Tibial nerve (tissue), 4 donors: ENCODE measurements at regions not wholly inside any gene's neighbourhood (a gene's known extent, or its start where the extent isn't known, plus 50 kb on each side); places are given as distances from the start of the nearest gene placed in this dataset.

Source experiments
- DNase-seq, 2 donors: peaks; one replicate each; pipeline ENCODE4 v3.0.0-alpha.2; 2019; ENCODE audit warnings: low spot score in 2 of 2
- H3K27ac ChIP-seq, 4 donors: fragments of 200-600 bp; sonication (generic) in 3 of 4; one replicate each; pipeline ENCODE4 v1.5.1; 2017 to 2019; ENCODE audit warnings: mild to moderate bottlenecking in 1 of 4
- H3K27me3 ChIP-seq, 2 donors: fragments of 200-600 bp; sonication (generic) in 1 of 2; one replicate each; pipeline versions ENCODE4 v1.5.1 to v1.6.0; 2017 to 2019
- H3K36me3 ChIP-seq, 3 donors: fragments of 200-600 bp; sonication (generic); one replicate each; pipeline ENCODE4 v1.5.1; 2018 to 2019
- H3K4me1 ChIP-seq, 4 donors: fragments of 200-600 bp; sonication (generic) in 3 of 4; one replicate each; pipeline ENCODE4 v1.5.1; 2017 to 2019
- H3K4me3 ChIP-seq, 4 donors: fragments of 200-600 bp; sonication (generic) in 3 of 4; one replicate each; pipeline ENCODE4 v1.5.1; 2017 to 2019; ENCODE audit warnings: mild to moderate bottlenecking in 1 of 4, moderate library complexity in 1 of 4
- H3K9me3 ChIP-seq, 4 donors: fragments of 200-600 bp; sonication (generic) in 3 of 4; one replicate each; pipeline ENCODE4 v1.5.1; 2017 to 2019
- CTCF ChIP-seq, 5 experiments: fragments of 200-600 bp in 3 of 5; fragments of 450-650 bp in 2 of 5; sonication (generic) in 3 of 5; IDR thresholded peaks; one replicate each; pipeline ENCODE4 v1.5.1; 2016 to 2019; ENCODE audit warnings: antibody characterized with exemption in 5 of 5, mild to moderate bottlenecking in 3 of 5, moderate library complexity in 2 of 5
- EP300 ChIP-seq, 2 donors: sonication (generic); formaldehyde crosslinking; IDR thresholded peaks; one replicate each; pipeline ENCODE4 v1.6.1; 2017; ENCODE audit warnings: antibody characterized with exemption in 2 of 2, mild to moderate bottlenecking in 1 of 2
- POLR2A ChIP-seq, 2 donors: fragments of 450-650 bp; IDR thresholded peaks; one replicate each; pipeline ENCODE4 v1.6.1; 2017; ENCODE audit warnings: antibody characterized with exemption in 2 of 2, mild to moderate bottlenecking in 2 of 2, moderate library complexity in 2 of 2
- WGBS, 2 donors: methylation state at CpG; one replicate each; pipeline ENCODE4 v1.1.5; 2018; 5-methylcytosine and 5-hydroxymethylcytosine counted together

- H3K4me1 ChIP-seq, result no peaks in the 10 kb centered on the region
- H3K36me3 ChIP-seq, result no peaks in the 10 kb centered on the region
- H3K4me3 ChIP-seq, result no peak overlapping the region
- H3K9me3 ChIP-seq, result peaks cover 0 to 16% (median 0%) of the 10 kb centered on the region in 4 donors
- H3K27me3 ChIP-seq, result no peaks in the 10 kb centered on the region
- TF ChIP-seq POLR2A (IDR thresholded peaks at IDR 0.05) (no peak), EP300 (IDR thresholded peaks at IDR 0.05) (no peak), CTCF (IDR thresholded peaks at IDR 0.05) (no peak)
- WGBS, 2 donors, result 90 to 97% methylated on average over 2 of the region's 2 CpGs
- DNase-seq, result no peak
- no peak overlapping the region for H3K27ac ChIP-seq
These were observed 581.4 kb upstream of the GJE1 start for GRCh38 chr6:141551318-141551717.

- Histone ChIP-seq H3K4me1 (no peaks in the 10 kb centered on the region), H3K9me3 (peaks cover 0 to 16% (median 0%) of the 10 kb centered on the region in 4 donors), H3K27ac (no peak overlapping the region), H3K36me3 (no peaks in the 10 kb centered on the region), H3K4me3 (no peak overlapping the region), H3K27me3 (no peaks in the 10 kb centered on the region)
- DNase-seq, result no peak
- 98 to 100% methylated on average over 1 of the region's 1 CpG for WGBS, 2 donors
- no peak for TF ChIP-seq CTCF (IDR thresholded peaks at IDR 0.05)
- no peak for TF ChIP-seq POLR2A (IDR thresholded peaks at IDR 0.05)
- TF ChIP-seq EP300 (IDR thresholded peaks at IDR 0.05), result no peak
These were observed 582.3 kb upstream of the GJE1 start for GRCh38 chr6:141550471-141550870.

GRCh38 chr6:141548966-141549365 is 583.8 kb upstream of the GJE1 start:
- Histone ChIP-seq H3K9me3 (peaks cover 0 to 16% (median 0%) of the 10 kb centered on the region in 4 donors), H3K4me3 (no peak overlapping the region), H3K27me3 (no peaks in the 10 kb centered on the region), H3K36me3 (no peaks in the 10 kb centered on the region), H3K27ac (no peak overlapping the region), H3K4me1 (no peaks in the 10 kb centered on the region)
- TF ChIP-seq EP300 (IDR thresholded peaks at IDR 0.05) (no peak), POLR2A (IDR thresholded peaks at IDR 0.05) (no peak), CTCF (IDR thresholded peaks at IDR 0.05) (no peak)
- DNase-seq, result no peak
- 93 to 98% methylated on average over 2 of the region's 2 CpGs for WGBS, 2 donors

GRCh38 chr6:141541581-141542324 is 591.0 kb upstream of the GJE1 start:
- Histone ChIP-seq H3K27ac (no peak overlapping the region), H3K4me1 (no peaks in the 10 kb centered on the region), H3K4me3 (no peak overlapping the region), H3K27me3 (no peaks in the 10 kb centered on the region), H3K36me3 (no peaks in the 10 kb centered on the region), H3K9me3 (no peaks in the 10 kb centered on the region)
- TF ChIP-seq EP300 (IDR thresholded peaks at IDR 0.05) (no peak), POLR2A (IDR thresholded peaks at IDR 0.05) (no peak), CTCF (IDR thresholded peaks at IDR 0.05) (no peak)
- no peak for DNase-seq
- 39 to 49% methylated on average over 1 of the region's 1 CpG for WGBS, 2 donors

- H3K4me3 ChIP-seq, result no peak overlapping the region
- no peak for DNase-seq
- no peaks in the 10 kb centered on the region for H3K4me1 ChIP-seq
- no peak overlapping the region for H3K27ac ChIP-seq
- no peak for TF ChIP-seq EP300 (IDR thresholded peaks at IDR 0.05)
- TF ChIP-seq POLR2A (IDR thresholded peaks at IDR 0.05), result no peak
- no peak for TF ChIP-seq CTCF (IDR thresholded peaks at IDR 0.05)
- H3K36me3 ChIP-seq, result no peaks in the 10 kb centered on the region
- 91 to 94% methylated on average over 4 of the region's 4 CpGs for WGBS, 2 donors
- H3K27me3 ChIP-seq, result no peaks in the 10 kb centered on the region
- no peaks in the 10 kb centered on the region for H3K9me3 ChIP-seq
These were observed 592.5 kb upstream of the GJE1 start for GRCh38 chr6:141540207-141540606.
